Tibial artery (tissue), 4 donors: ENCODE measurements at regions not wholly inside any gene's neighbourhood (a gene's known extent, or its start where the extent isn't known, plus 50 kb on each side); places are given as distances from the start of the nearest gene placed in this dataset.

ENCODE experiments used
- DNase-seq, 2 donors: peaks; one replicate each; pipeline ENCODE4 v3.0.0-alpha.2; 2019
- H3K27ac ChIP-seq, 2 donors: fragments of 200-600 bp; sonication (generic) in 1 of 2; 1 replicate in 1 of 2; 2 replicates in 1 of 2; pipeline ENCODE4 v1.5.1; 2018 to 2019; ENCODE audit warnings: mild to moderate bottlenecking in 1 of 2
- H3K27me3 ChIP-seq, 2 donors: fragments of 200-600 bp; sonication (generic) in 1 of 2; one replicate each; pipeline versions ENCODE4 v1.5.1 to v1.6.0; 2016 to 2019
- H3K36me3 ChIP-seq, 3 donors: fragments of 200-600 bp; sonication (generic) in 2 of 3; one replicate each; pipeline ENCODE4 v1.5.1; 2016 to 2019; ENCODE audit warnings: mild to moderate bottlenecking in 2 of 3
- H3K4me1 ChIP-seq, 4 donors: fragments of 200-600 bp; sonication (generic) in 2 of 4; 1 replicate in 3 of 4; 2 replicates in 1 of 4; pipeline ENCODE4 v1.5.1; 2016 to 2019
- H3K4me3 ChIP-seq, 2 donors: fragments of 200-600 bp; sonication (generic) in 1 of 2; 1 replicate in 1 of 2; 2 replicates in 1 of 2; pipeline ENCODE4 v1.5.1; 2018 to 2019; ENCODE audit warnings: mild to moderate bottlenecking in 2 of 2
- H3K9me3 ChIP-seq, 3 donors: fragments of 200-600 bp; sonication (generic) in 1 of 3; one replicate each; pipeline ENCODE4 v1.5.1; 2016 to 2019
- intact Hi-C: fragments of 100-400 bp; cut with DNase I; formaldehyde crosslinking; loops from one replicate; pipeline ENCODE4 v1.15.0; 2023; ENCODE audit warnings: low total_unique reads
- TF ChIP-seq, protein P1 (sequence below), 2 experiments: fragments of 200-600 bp in 1 of 2; fragments of 450-650 bp in 1 of 2; IDR thresholded peaks; one replicate each; pipeline ENCODE4 v1.5.1; 2017 to 2019; ENCODE audit warnings: antibody characterized with exemption in 2 of 2, mild to moderate bottlenecking in 1 of 2, moderate library complexity in 1 of 2

DNA sequence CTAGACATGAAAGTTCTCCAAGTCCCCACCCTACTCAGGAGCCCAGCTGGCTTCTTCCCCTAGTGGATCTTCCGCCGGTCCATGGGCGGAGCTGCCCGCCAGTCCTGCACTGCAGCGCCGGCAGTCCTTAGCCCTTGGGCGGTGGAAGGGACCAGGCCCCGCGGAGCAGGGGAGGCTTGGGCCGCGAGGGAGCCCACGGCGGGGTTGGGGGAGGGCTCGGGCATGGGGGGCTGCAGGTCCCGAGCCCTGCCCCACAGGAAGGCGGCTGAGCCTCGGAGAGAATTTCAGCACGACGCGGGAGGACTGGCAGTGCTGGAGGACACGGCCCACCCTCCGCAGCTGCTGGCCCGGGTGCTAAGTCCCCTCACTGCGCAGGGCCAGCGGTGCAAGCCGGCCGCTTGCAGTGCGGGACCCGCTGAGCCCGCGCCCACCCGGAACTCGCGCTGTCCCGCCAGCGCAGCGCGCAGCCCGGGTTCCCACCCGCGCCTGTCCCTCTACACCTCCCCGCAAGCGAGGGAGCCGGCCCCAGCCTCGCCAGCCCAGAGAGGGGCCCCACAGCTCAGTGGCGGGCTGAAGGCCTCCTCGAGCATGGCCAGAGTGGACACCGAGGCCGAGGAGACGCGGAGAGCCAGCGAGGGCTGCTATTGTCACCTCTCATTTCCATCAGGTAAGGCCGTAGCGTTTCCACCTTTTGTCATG is 1398.6 kb downstream of the MRPL39 start:
- no peak for DNase-seq
- no peaks in the 10 kb centered on the region for H3K9me3 ChIP-seq
- intact Hi-C loops, result no loop called here

DNA sequence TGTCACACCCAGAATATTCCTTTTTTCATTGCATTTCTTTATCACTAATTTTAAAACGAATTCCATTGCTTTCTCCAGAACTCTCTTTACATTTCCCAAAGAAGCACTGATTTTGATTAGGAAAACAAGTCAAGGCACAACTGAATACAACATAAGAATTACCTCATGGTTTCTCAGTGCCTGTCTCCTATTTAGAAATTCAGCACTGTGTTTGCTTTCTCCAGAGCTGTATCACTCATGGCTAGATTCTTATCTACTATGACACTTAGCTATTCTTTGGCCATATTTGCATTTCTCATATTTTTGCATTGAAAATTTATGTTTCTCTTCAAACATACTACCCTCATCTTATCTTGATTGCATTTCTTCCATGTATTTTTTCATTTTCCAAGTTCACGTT is 1402.0 kb downstream of the MRPL39 start:
- no peak overlapping the region for H3K27ac ChIP-seq
- no peak for DNase-seq
- no peaks in the 10 kb centered on the region for H3K4me1 ChIP-seq
- no peak overlapping the region for H3K4me3 ChIP-seq
- TF ChIP-seq, protein P1, sequence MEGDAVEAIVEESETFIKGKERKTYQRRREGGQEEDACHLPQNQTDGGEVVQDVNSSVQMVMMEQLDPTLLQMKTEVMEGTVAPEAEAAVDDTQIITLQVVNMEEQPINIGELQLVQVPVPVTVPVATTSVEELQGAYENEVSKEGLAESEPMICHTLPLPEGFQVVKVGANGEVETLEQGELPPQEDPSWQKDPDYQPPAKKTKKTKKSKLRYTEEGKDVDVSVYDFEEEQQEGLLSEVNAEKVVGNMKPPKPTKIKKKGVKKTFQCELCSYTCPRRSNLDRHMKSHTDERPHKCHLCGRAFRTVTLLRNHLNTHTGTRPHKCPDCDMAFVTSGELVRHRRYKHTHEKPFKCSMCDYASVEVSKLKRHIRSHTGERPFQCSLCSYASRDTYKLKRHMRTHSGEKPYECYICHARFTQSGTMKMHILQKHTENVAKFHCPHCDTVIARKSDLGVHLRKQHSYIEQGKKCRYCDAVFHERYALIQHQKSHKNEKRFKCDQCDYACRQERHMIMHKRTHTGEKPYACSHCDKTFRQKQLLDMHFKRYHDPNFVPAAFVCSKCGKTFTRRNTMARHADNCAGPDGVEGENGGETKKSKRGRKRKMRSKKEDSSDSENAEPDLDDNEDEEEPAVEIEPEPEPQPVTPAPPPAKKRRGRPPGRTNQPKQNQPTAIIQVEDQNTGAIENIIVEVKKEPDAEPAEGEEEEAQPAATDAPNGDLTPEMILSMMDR (IDR thresholded peaks at IDR 0.05), result no peak
- H3K27me3 ChIP-seq, result no peaks in the 10 kb centered on the region
- H3K9me3 ChIP-seq, result no peaks in the 10 kb centered on the region
- H3K36me3 ChIP-seq, result no peaks in the 10 kb centered on the region
- intact Hi-C loops, result no loop called here

More for the DNA sequence above, 1398.6 kb downstream of the MRPL39 start:
- no peaks in the 10 kb centered on the region for H3K36me3 ChIP-seq
- H3K4me3 ChIP-seq, result no peak overlapping the region
- H3K4me1 ChIP-seq, result no peaks in the 10 kb centered on the region
- TF ChIP-seq, protein P1 (IDR thresholded peaks at IDR 0.05), result no peak
- H3K27ac ChIP-seq, result no peak overlapping the region
- H3K27me3 ChIP-seq, result no peaks in the 10 kb centered on the region

DNA sequence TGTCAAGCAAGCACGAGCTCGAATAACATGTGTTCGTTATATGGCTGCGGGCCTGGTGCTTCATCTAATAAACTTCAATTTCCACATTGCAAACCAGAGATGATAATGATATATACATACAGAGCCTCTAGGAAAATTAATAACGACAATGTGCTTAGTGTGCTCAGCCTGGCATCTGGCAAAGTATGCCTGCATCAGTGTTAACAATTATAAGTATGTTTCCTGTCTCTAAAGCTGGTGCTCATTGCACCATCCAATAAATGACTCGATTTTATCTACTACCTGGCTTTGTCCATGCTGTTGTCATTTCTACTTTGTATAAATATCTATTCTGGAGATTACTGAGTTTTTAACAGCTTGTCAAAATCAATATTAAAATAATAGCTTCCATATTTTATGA is 1402.6 kb downstream of the MRPL39 start:
- Histone ChIP-seq H3K36me3 (no peaks in the 10 kb centered on the region), H3K27me3 (no peaks in the 10 kb centered on the region), H3K9me3 (no peaks in the 10 kb centered on the region), H3K4me3 (no peak overlapping the region), H3K4me1 (no peaks in the 10 kb centered on the region), H3K27ac (no peak overlapping the region)
- intact Hi-C loops, result no loop called here
- TF ChIP-seq, protein P1 (IDR thresholded peaks at IDR 0.05), result no peak
- DNase-seq, result no peak

DNA sequence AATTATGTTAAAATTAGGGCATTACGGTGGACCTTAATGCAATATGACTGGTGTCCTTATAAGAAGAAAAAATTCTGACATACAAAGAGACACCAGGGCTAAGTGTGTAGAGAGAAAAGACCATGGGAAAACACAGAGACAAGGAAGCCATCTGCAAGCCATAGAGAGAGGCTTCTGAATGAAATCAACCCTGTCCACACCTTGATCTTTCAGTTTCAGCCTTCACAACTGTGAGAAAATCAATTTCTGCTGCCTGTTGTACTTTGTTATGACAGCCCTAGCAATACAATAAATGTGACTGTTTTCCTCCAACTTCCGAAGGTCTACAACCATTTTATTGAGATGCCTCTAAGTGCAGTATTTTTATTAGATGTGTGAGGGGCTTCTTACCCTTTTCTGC is 1407.2 kb downstream of the MRPL39 start:
- no peaks in the 10 kb centered on the region for H3K36me3 ChIP-seq
- DNase-seq, result no peak
- no peaks in the 10 kb centered on the region for H3K9me3 ChIP-seq
- no peaks in the 10 kb centered on the region for H3K27me3 ChIP-seq
- no peak overlapping the region for H3K4me3 ChIP-seq
- TF ChIP-seq, protein P1 (IDR thresholded peaks at IDR 0.05), result no peak
- H3K27ac ChIP-seq, result no peak overlapping the region
- intact Hi-C loops, result no loop called here
- no peaks in the 10 kb centered on the region for H3K4me1 ChIP-seq

DNA sequence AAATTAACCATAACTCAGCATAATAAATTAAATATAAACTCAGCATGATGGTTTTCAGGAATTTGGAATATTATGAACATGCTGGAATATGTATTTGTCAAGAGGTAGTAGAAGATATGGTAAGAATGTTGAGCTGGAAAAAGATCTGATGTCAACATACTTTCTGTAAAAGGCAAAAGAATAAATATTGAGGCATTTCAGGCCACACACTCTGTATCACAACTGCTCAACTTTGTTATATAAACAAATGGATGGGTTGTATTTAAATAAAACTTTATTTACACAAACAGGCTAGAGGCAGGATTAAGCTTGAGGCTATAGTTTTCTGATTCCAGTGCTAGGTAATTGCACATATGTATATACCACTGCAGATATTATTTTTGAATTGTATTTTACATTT is 1409.4 kb downstream of the MRPL39 start:
- H3K27ac ChIP-seq, result no peak overlapping the region
- no peak for DNase-seq
- no peaks in the 10 kb centered on the region for H3K4me1 ChIP-seq
- no peaks in the 10 kb centered on the region for H3K27me3 ChIP-seq
- no peaks in the 10 kb centered on the region for H3K36me3 ChIP-seq
- no peaks in the 10 kb centered on the region for H3K9me3 ChIP-seq
- TF ChIP-seq, protein P1 (IDR thresholded peaks at IDR 0.05), result no peak
- H3K4me3 ChIP-seq, result no peak overlapping the region
- intact Hi-C loops, result no loop called here
